Effector memory CD8-positive, alpha-beta T cell (primary cell): ENCODE measurements at regions not wholly inside any gene's neighbourhood (a gene's known extent, or its start where the extent isn't known, plus 50 kb on each side); places are given as distances from the start of the nearest gene placed in this dataset.
"Not testable (repeated sequence)": the region's sequence is repeated elsewhere in the genome, so short reads cannot be mapped to it uniquely, and the experiment has no call there.

Source experiments
- ATAC-seq: fragments of 150-1000 bp; cut with Tn5 transposase; replicated peaks from 2 replicates; pipeline ENCODE4 v1.10.0; 2021; ENCODE audit warnings: mild to moderate bottlenecking, moderate library complexity
- DNase-seq, 3 experiments: peaks; one replicate each; pipeline ENCODE4 v3.0.0; 2021
- H3K27ac Mint-ChIP-seq, 2 donors: one replicate each; pipeline ENCODE4 v1.8.0; 2022; ENCODE audit warnings: mild to moderate bottlenecking in 2 of 2, mixed read lengths in 2 of 2, moderate library complexity in 2 of 2
- H3K27me3 Mint-ChIP-seq, 2 donors: one replicate each; pipeline ENCODE4 v1.8.0; 2022; ENCODE audit warnings: mixed read lengths in 2 of 2
- H3K36me3 Mint-ChIP-seq: one replicate; pipeline ENCODE4 v1.8.0; 2022; ENCODE audit warnings: mild to moderate bottlenecking, moderate library complexity, mixed read lengths; ENCODE audit not compliant: insufficient read depth
- H3K4me1 Mint-ChIP-seq, 2 donors: one replicate each; pipeline ENCODE4 v1.8.0; 2022; ENCODE audit warnings: low read depth in 2 of 2, mixed read lengths in 2 of 2
- H3K4me3 Mint-ChIP-seq, 2 donors: one replicate each; pipeline ENCODE4 v1.8.0; 2022; ENCODE audit warnings: mild to moderate bottlenecking in 2 of 2, mixed read lengths in 2 of 2, moderate library complexity in 2 of 2
- H3K9me3 Mint-ChIP-seq, 2 donors: one replicate each; pipeline ENCODE4 v1.8.0; 2022; ENCODE audit warnings: mixed read lengths in 2 of 2

DNA sequence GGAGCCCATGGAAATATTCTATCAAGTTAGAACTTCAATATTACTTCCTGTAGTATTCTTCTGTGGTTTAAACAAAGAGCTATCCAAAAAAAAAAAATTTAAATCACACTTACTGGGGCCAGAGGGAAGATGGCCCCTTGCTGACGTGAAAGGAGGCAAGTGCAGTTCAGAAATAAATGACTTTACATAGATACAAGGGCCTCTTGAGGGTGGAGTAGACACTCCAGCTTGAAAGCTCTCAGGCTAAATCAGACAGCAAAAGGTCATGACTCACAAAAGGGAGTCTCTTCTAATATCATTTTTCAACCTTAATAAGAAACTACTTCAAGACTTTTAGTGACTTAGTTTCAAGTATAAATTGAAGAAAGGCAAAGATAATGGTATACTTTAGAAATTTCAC is 1160.3 kb downstream of the FAM181B start:
- Mint-ChIP-seq H3K27me3 (no peaks in the 10 kb centered on the region), H3K36me3 (peaks cover 3% of the 10 kb centered on the region), H3K4me3 (no peak overlapping the region), H3K27ac (no peak overlapping the region), H3K4me1 (no peaks in the 10 kb centered on the region), H3K9me3 (no peaks in the 10 kb centered on the region)
- ATAC-seq (no peak), DNase-seq (no peak)

DNA sequence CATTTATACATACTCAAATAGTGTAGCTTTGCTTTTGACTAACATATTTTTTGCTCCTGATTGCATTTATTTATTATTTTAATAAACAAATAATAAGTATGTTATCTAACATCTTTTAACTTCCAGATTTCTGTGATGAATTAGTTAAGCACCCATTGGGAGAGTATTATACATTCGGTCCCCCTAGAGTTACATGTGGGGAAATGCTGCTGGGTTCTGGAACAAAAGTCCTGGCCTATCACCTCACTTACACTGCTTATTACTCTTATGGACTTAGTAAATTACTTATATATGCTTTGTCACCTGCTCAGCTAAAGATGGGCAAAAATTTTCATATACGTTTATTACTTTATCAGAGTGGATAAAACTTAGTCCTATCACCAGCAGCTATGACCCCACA is 1163.0 kb downstream of the FAM181B start:
- Mint-ChIP-seq H3K4me3 (no peak overlapping the region), H3K4me1 (no peaks in the 10 kb centered on the region), H3K36me3 (peaks cover 3% of the 10 kb centered on the region), H3K27me3 (no peaks in the 10 kb centered on the region), H3K27ac (no peak overlapping the region), H3K9me3 (peaks cover 0 to 2% of the 10 kb centered on the region in 2 donors)
- ATAC-seq = no peak
- DNase-seq = no peak

GRCh38 chr11:81569999-81570398 is 1163.7 kb downstream of the FAM181B start:
- H3K27me3 Mint-ChIP-seq = no peaks in the 10 kb centered on the region
- ATAC-seq = no peak
- no peak overlapping the region for H3K4me3 Mint-ChIP-seq
- peaks cover 6 to 7% of the 10 kb centered on the region in 2 donors for H3K9me3 Mint-ChIP-seq
- no peak overlapping the region for H3K27ac Mint-ChIP-seq
- no peaks in the 10 kb centered on the region for H3K4me1 Mint-ChIP-seq
- DNase-seq = no peak
- peaks cover 3% of the 10 kb centered on the region for H3K36me3 Mint-ChIP-seq

DNA sequence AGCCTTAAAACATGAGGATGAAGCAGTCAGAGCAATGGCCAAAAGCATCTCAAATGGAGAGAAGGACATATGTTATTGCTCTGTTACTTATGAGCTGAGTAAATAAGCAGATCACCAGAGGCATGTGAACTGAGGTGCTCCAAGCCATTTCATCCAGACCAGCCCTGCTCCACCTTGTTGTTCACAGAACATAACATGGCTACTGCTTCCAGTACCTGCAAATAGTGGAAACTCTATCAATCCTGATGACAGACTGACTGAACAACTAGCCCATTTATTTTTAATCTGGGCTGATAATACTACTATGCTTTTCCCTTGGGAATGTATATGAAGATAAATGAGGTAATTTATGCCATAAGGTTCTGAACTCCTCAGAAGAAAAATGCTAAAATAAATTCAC is 1164.7 kb downstream of the FAM181B start:
- Mint-ChIP-seq H3K4me3 (no peak overlapping the region), H3K4me1 (no peaks in the 10 kb centered on the region), H3K9me3 (peaks cover 7 to 12% of the 10 kb centered on the region in 2 donors), H3K27me3 (no peaks in the 10 kb centered on the region), H3K27ac (no peak overlapping the region), H3K36me3 (no peaks in the 10 kb centered on the region)
- no peak for ATAC-seq
- no peak for DNase-seq

- DNase-seq (no peak), ATAC-seq (no peak)
- Mint-ChIP-seq H3K36me3 (no peaks in the 10 kb centered on the region), H3K27ac (no peak overlapping the region), H3K9me3 (peaks cover 0 to 2% of the 10 kb centered on the region in 2 donors), H3K4me3 (no peak overlapping the region), H3K27me3 (no peaks in the 10 kb centered on the region), H3K4me1 (no peaks in the 10 kb centered on the region)
These were observed 1185.5 kb downstream of the FAM181B start for GRCh38 chr11:81548123-81548522.

- ATAC-seq, H3K9me3 Mint-ChIP-seq, H3K27me3 Mint-ChIP-seq, DNase-seq, H3K36me3 Mint-ChIP-seq, H3K4me3 Mint-ChIP-seq, H3K4me1 Mint-ChIP-seq, H3K27ac Mint-ChIP-seq: not testable (repeated sequence)
These were observed 1193.9 kb downstream of the FAM181B start for GRCh38 chr11:81539806-81540205.

DNA sequence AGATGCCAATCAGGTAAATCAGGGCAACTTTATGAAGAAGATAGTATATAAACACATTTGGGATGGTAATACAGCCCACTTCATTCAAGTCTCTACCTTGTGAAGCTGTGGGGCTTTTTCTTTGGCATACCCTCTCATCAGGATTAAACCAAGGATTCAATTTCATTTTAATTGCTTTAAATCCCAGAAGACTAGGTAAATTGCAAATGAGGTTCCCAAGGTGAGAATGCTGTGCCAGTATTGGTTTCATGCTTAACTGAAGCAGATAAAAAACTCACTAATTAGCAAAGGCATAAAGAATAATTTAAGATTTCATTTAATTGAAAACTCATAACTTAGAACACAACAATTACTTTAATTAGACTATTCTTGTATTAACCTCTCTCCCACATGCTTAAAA is 1218.1 kb downstream of the FAM181B start:
- H3K27ac Mint-ChIP-seq = no peak overlapping the region
- H3K27me3 Mint-ChIP-seq = no peaks in the 10 kb centered on the region
- no peaks in the 10 kb centered on the region for H3K4me1 Mint-ChIP-seq
- DNase-seq (no peak), ATAC-seq (no peak)
- H3K9me3 Mint-ChIP-seq = peaks cover 3 to 11% of the 10 kb centered on the region in 2 donors
- no peak overlapping the region for H3K4me3 Mint-ChIP-seq
- no peaks in the 10 kb centered on the region for H3K36me3 Mint-ChIP-seq

DNA sequence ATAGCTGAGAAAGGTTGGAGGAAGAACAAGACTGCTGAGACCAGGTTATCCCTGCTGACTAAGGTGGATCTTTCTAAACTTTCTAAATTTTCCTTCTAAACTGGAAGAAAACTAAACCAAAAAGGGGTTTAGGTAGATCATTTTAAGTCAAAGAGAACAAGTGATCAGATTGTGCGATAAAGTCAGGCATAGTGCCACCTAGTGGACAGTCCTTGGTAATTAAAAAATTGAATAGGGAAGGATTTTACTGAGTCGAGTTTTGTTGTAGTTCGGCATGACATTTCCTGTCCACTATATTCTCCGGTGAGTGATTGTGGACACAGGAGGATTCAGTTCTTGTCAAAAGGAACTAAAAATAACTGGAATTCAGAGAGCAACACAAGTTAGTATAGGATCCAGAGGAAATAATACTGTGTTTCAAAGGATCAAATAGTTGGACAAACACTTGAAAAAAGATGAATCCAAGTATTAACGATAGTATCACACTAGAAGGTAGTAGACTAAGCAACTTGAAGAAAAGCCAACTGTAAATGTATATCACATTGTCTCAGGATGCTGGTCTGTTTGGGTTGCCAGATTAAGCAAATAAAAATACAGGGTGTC is 1236.4 kb downstream of the FAM181B start:
- Mint-ChIP-seq H3K9me3 (peaks cover 0 to 3% of the 10 kb centered on the region in 2 donors), H3K36me3 (no peaks in the 10 kb centered on the region), H3K4me1 (no peaks in the 10 kb centered on the region), H3K27me3 (no peaks in the 10 kb centered on the region), H3K27ac (no peak overlapping the region), H3K4me3 (no peak overlapping the region)
- DNase-seq = no peak
- ATAC-seq = no peak

DNA sequence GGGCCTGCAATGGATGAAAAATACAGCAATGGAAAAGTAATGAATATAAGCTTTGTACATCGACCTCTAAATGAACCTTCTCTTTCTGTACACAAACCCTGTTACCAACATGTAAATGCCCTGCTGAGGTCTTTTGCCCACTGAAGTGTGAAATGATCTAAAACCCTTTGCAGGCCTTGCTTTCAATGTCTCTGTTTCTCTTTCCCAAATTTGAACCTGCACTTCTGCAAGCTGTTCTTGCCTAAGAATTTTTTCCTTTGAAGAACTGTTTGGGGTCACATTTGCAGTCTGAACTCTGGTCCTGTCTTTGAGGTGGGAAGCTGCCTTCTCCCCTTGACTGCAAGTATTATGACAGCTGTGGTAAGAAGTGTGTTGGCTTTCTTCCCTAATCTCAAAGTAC is 1237.1 kb downstream of the FAM181B start:
- no peaks in the 10 kb centered on the region for H3K36me3 Mint-ChIP-seq
- no peak for ATAC-seq
- DNase-seq = no peak
- H3K27ac Mint-ChIP-seq = no peak overlapping the region
- H3K4me1 Mint-ChIP-seq = no peaks in the 10 kb centered on the region
- H3K27me3 Mint-ChIP-seq = no peaks in the 10 kb centered on the region
- H3K9me3 Mint-ChIP-seq = peaks cover 0 to 3% of the 10 kb centered on the region in 2 donors
- H3K4me3 Mint-ChIP-seq = no peak overlapping the region

- no peak overlapping the region for H3K4me3 Mint-ChIP-seq
- H3K4me1 Mint-ChIP-seq = no peaks in the 10 kb centered on the region
- H3K9me3 Mint-ChIP-seq = peaks cover 0 to 3% of the 10 kb centered on the region in 2 donors
- no peaks in the 10 kb centered on the region for H3K36me3 Mint-ChIP-seq
- H3K27me3 Mint-ChIP-seq = no peaks in the 10 kb centered on the region
- no peak overlapping the region for H3K27ac Mint-ChIP-seq
- ATAC-seq = no peak
- no peak for DNase-seq
These were observed 1237.9 kb downstream of the FAM181B start for GRCh38 chr11:81495699-81496292.

DNA sequence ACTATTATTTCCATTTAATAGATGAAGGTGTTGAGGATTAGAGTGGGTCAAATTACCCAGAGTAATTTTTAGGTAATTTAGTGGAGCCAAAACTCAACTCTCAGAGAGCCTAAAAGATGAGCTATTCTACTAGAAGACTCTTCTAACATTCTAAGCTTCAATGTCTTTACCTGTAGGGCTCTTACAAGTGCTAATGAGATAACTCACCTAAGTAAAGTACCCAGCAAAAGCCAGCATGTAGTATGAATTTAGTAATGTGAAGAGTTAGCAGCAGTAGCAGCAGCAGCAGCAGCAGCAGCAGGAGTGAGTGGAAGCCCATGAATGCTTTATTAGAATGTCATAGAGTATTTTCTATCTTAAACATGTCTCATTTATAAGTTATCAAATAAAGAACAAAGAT is 1239.2 kb downstream of the FAM181B start:
- Mint-ChIP-seq H3K27me3 (no peaks in the 10 kb centered on the region), H3K27ac (no peak overlapping the region), H3K4me3 (no peak overlapping the region), H3K4me1 (no peaks in the 10 kb centered on the region), H3K36me3 (no peaks in the 10 kb centered on the region), H3K9me3 (peaks cover 0 to 5% of the 10 kb centered on the region in 2 donors)
- DNase-seq (no peak), ATAC-seq (no peak)

- ATAC-seq = no peak
- no peaks in the 10 kb centered on the region for H3K4me1 Mint-ChIP-seq
- peaks cover 0 to 3% of the 10 kb centered on the region in 2 donors for H3K9me3 Mint-ChIP-seq
- no peak overlapping the region for H3K27ac Mint-ChIP-seq
- no peak overlapping the region for H3K4me3 Mint-ChIP-seq
- DNase-seq = no peak
- no peaks in the 10 kb centered on the region for H3K36me3 Mint-ChIP-seq
- H3K27me3 Mint-ChIP-seq = no peaks in the 10 kb centered on the region
These were observed 1240.7 kb downstream of the FAM181B start for GRCh38 chr11:81492923-81493445.

DNA sequence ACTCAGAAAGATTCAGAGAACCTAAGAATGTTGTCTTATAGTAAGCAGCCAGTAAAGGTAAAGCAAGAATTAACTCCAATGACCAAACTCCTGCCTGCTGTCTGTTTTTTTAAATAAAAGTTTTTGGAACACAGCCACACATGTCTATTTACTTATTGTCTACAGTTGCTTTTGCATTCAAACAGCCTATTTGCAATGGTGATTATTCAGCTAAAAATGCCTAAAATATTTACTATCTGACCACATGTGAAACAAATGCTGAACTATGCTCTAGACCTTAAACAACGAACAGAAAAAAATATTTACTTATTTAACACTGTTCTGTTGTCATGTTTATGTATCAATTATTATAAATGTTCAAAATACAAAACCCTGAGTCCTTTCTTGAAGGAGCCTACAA is 1246.6 kb downstream of the FAM181B start:
- Mint-ChIP-seq H3K4me1 (no peaks in the 10 kb centered on the region), H3K36me3 (no peaks in the 10 kb centered on the region), H3K4me3 (no peak overlapping the region), H3K9me3 (peaks cover 0 to 4% of the 10 kb centered on the region in 2 donors), H3K27me3 (no peaks in the 10 kb centered on the region), H3K27ac (no peak overlapping the region)
- ATAC-seq (no peak), DNase-seq (no peak)

GRCh38 chr11:81484196-81484595 is 1249.5 kb downstream of the FAM181B start:
- Mint-ChIP-seq H3K4me1 (no peaks in the 10 kb centered on the region), H3K36me3 (no peaks in the 10 kb centered on the region), H3K27me3 (no peaks in the 10 kb centered on the region), H3K9me3 (peaks cover 6 to 9% of the 10 kb centered on the region in 2 donors), H3K27ac (no peak overlapping the region), H3K4me3 (no peak overlapping the region)
- no peak for ATAC-seq
- no peak for DNase-seq
